ENCODE measurements at regions not wholly inside any gene's neighbourhood (a gene's known extent, or its start where the extent isn't known, plus 50 kb on each side); places are given as distances from the start of the nearest gene placed in this dataset.

- TF ChIP-seq ZNF146 (tag by site-specific recombination; IDR thresholded peaks at IDR 0.05) (no peak), CTCF (tag by site-specific recombination; IDR thresholded peaks at IDR 0.05) (no peak), ZNF114 (tag by site-specific recombination; IDR thresholded peaks at IDR 0.05) (no peak), ZNF510 (tag by site-specific recombination; IDR thresholded peaks at IDR 0.05; ENCODE audit: insufficient replicate concordance) (no peak), ZNF549 (tag by site-specific recombination; IDR thresholded peaks at IDR 0.05) (no peak)
Observed at GRCh38 chr5:108650997-108651396, 96.7 kb upstream of the FER start.
